ENCODE measurements at regions not wholly inside any gene's neighbourhood (a gene's known extent, or its start where the extent isn't known, plus 50 kb on each side); places are given as distances from the start of the nearest gene placed in this dataset.

- TF ChIP-seq CTCF (IDR thresholded peaks at IDR 0.05; ENCODE audit: unreplicated experiment) = no peak
Observed at GRCh38 chr9:79896390-79896980, 324.7 kb downstream of the TLE4 start.

GRCh38 chr9:79895232-79895631, 323.5 kb downstream of the TLE4 start:
- H3K4me1 Mint-ChIP-seq (ENCODE audit: low read depth, unreplicated experiment) = no peaks in the 10 kb centered on the region
- no peak for DNase-seq
- no TSS peak for BruUV-seq (replicated peaks)

More at GRCh38 chr9:79896390-79896980, 324.7 kb downstream of the TLE4 start:
- H3K27ac Mint-ChIP-seq (ENCODE audit: unreplicated experiment) = no peak overlapping the region
- intact Hi-C loops (cut with micrococcal nuclease; ENCODE audit: unreplicated experiment) = no loop called here
- CTCF ChIA-PET = no interaction called here
- BruUV-seq (replicated peaks) = no TSS peak
- no peaks in the 10 kb centered on the region for H3K36me3 Mint-ChIP-seq (ENCODE audit: insufficient read depth, unreplicated experiment)
- peaks cover 3% of the 10 kb centered on the region for H3K9me3 Mint-ChIP-seq (ENCODE audit: low read depth, unreplicated experiment)
- H3K4me3 Mint-ChIP-seq (ENCODE audit: low read depth, unreplicated experiment) = no peak overlapping the region
- DNase-seq = no peak
- H3K27me3 Mint-ChIP-seq (ENCODE audit: unreplicated experiment) = no peaks in the 10 kb centered on the region
- no peaks in the 10 kb centered on the region for H3K4me1 Mint-ChIP-seq (ENCODE audit: low read depth, unreplicated experiment)

GRCh38 chr9:79889369-79889768, 317.6 kb downstream of the TLE4 start:
- H3K36me3 Mint-ChIP-seq (ENCODE audit: insufficient read depth, unreplicated experiment) = no peaks in the 10 kb centered on the region
- H3K27me3 Mint-ChIP-seq (ENCODE audit: unreplicated experiment) = peaks cover 3% of the 10 kb centered on the region
- intact Hi-C loops (cut with micrococcal nuclease; ENCODE audit: unreplicated experiment) = no loop called here
- no TSS peak for BruUV-seq (replicated peaks)
- H3K9me3 Mint-ChIP-seq (ENCODE audit: low read depth, unreplicated experiment) = peaks cover 2% of the 10 kb centered on the region
- no peak for TF ChIP-seq CTCF (IDR thresholded peaks at IDR 0.05; ENCODE audit: unreplicated experiment)
- H3K4me1 Mint-ChIP-seq (ENCODE audit: low read depth, unreplicated experiment) = no peaks in the 10 kb centered on the region
- no peak overlapping the region for H3K27ac Mint-ChIP-seq (ENCODE audit: unreplicated experiment)
- H3K4me3 Mint-ChIP-seq (ENCODE audit: low read depth, unreplicated experiment) = no peak overlapping the region
- CTCF ChIA-PET = no interaction called here
- DNase-seq = no peak

More at GRCh38 chr9:79895232-79895631, 323.5 kb downstream of the TLE4 start:
- H3K9me3 Mint-ChIP-seq (ENCODE audit: low read depth, unreplicated experiment) = peaks cover 3% of the 10 kb centered on the region
- no peaks in the 10 kb centered on the region for H3K27me3 Mint-ChIP-seq (ENCODE audit: unreplicated experiment)
- CTCF ChIA-PET = no interaction called here
- no peak overlapping the region for H3K4me3 Mint-ChIP-seq (ENCODE audit: low read depth, unreplicated experiment)
- TF ChIP-seq CTCF (IDR thresholded peaks at IDR 0.05; ENCODE audit: unreplicated experiment) = no peak
- H3K27ac Mint-ChIP-seq (ENCODE audit: unreplicated experiment) = no peak overlapping the region
- H3K36me3 Mint-ChIP-seq (ENCODE audit: insufficient read depth, unreplicated experiment) = no peaks in the 10 kb centered on the region
- intact Hi-C loops (cut with micrococcal nuclease; ENCODE audit: unreplicated experiment) = no loop called here

- intact Hi-C loops (cut with micrococcal nuclease; ENCODE audit: unreplicated experiment) = no loop called here
- H3K4me3 Mint-ChIP-seq (ENCODE audit: low read depth, unreplicated experiment) = no peak overlapping the region
- DNase-seq = no peak
- H3K27me3 Mint-ChIP-seq (ENCODE audit: unreplicated experiment) = peaks cover 12% of the 10 kb centered on the region
- peaks cover 2% of the 10 kb centered on the region for H3K9me3 Mint-ChIP-seq (ENCODE audit: low read depth, unreplicated experiment)
- no peak for TF ChIP-seq CTCF (IDR thresholded peaks at IDR 0.05; ENCODE audit: unreplicated experiment)
- no peak overlapping the region for H3K27ac Mint-ChIP-seq (ENCODE audit: unreplicated experiment)
- no TSS peak for BruUV-seq (replicated peaks)
- H3K36me3 Mint-ChIP-seq (ENCODE audit: insufficient read depth, unreplicated experiment) = no peaks in the 10 kb centered on the region
- H3K4me1 Mint-ChIP-seq (ENCODE audit: low read depth, unreplicated experiment) = no peaks in the 10 kb centered on the region
- CTCF ChIA-PET = no interaction called here
Observed at GRCh38 chr9:79885093-79885857, 313.5 kb downstream of the TLE4 start.
